Gastrocnemius medialis (tissue), 4 donors: ENCODE measurements at regions not wholly inside any gene's neighbourhood (a gene's known extent, or its start where the extent isn't known, plus 50 kb on each side); places are given as distances from the start of the nearest gene placed in this dataset.

ENCODE experiments used
- ATAC-seq, 2 donors: fragments of 150-250 bp; one replicate each; pipeline ENCODE4 v1.9.1; 2016
- DNase-seq, 2 donors: peaks; one replicate each; pipeline ENCODE4 v3.0.0-alpha.2; 2019
- H3K27ac ChIP-seq, 4 donors: fragments of 200-600 bp; sonication (generic); 1 replicate in 1 of 4; 2 replicates in 3 of 4; pipeline ENCODE4 v1.5.1; 2016 to 2018; ENCODE audit warnings: mild to moderate bottlenecking in 2 of 4, moderate library complexity in 1 of 4
- H3K27me3 ChIP-seq, 3 donors: fragments of 200-600 bp; sonication (generic) in 2 of 3; 1 replicate in 1 of 3; 2 replicates in 2 of 3; pipeline versions ENCODE4 v1.5.1 to v1.6.0; 2016 to 2019; ENCODE audit warnings: mild to moderate bottlenecking in 1 of 3, moderate library complexity in 1 of 3
- H3K36me3 ChIP-seq, 2 donors: fragments of 200-600 bp; sonication (generic) in 1 of 2; one replicate each; pipeline ENCODE4 v1.5.1; 2017 to 2018
- H3K4me1 ChIP-seq, 2 donors: fragments of 200-600 bp; sonication (generic) in 1 of 2; one replicate each; pipeline ENCODE4 v1.5.1; 2016 to 2017; ENCODE audit warnings: mild to moderate bottlenecking in 2 of 2
- H3K4me3 ChIP-seq, 4 donors: fragments of 200-600 bp; sonication (generic) in 3 of 4; 1 replicate in 1 of 4; 2 replicates in 3 of 4; pipeline ENCODE4 v1.5.1; 2016 to 2019; ENCODE audit warnings: mild to moderate bottlenecking in 2 of 4
- H3K9me3 ChIP-seq, 3 donors: fragments of 200-600 bp; sonication (generic) in 2 of 3; 1 replicate in 1 of 3; 2 replicates in 2 of 3; pipeline ENCODE4 v1.5.1; 2016 to 2019
- CTCF ChIP-seq, 5 experiments: fragments of 450-650 bp in 3 of 5; fragments of 200-600 bp in 2 of 5; sonication (generic) in 2 of 5; IDR thresholded peaks in 4 of 5; conservative IDR thresholded peaks in 1 of 5; 1 replicate in 4 of 5; 2 replicates in 1 of 5; pipeline ENCODE4 v1.5.1; 2016 to 2019; ENCODE audit warnings: antibody characterized with exemption in 5 of 5, mild to moderate bottlenecking in 3 of 5, moderate library complexity in 3 of 5
- POLR2A ChIP-seq, 2 donors: fragments of 450-650 bp; IDR thresholded peaks; one replicate each; pipeline ENCODE4 v1.6.1; 2017; ENCODE audit warnings: antibody characterized with exemption in 2 of 2, mild to moderate bottlenecking in 2 of 2, moderate library complexity in 2 of 2
- in situ Hi-C, 4 donors: fragments of 200-750 bp; cut with MboI; loops; one replicate each; pipeline versions ENCODE4 v1.15.0 to v1.8.0; 2017; ENCODE audit warnings: low sequenced_read_pairs in 4 of 4
- intact Hi-C: fragments of 100-400 bp; cut with DNase I; formaldehyde crosslinking; loops from one replicate; pipeline ENCODE4 v1.15.1; 2023; ENCODE audit warnings: low total_unique reads

- Histone ChIP-seq H3K27ac (no peak overlapping the region), H3K36me3 (no peaks in the 10 kb centered on the region), H3K4me3 (no peak overlapping the region), H3K27me3 (no peaks in the 10 kb centered on the region), H3K4me1 (no peaks in the 10 kb centered on the region), H3K9me3 (no peaks in the 10 kb centered on the region)
- TF ChIP-seq CTCF (IDR thresholded peaks at IDR 0.05 in 4 of 5, conservative IDR thresholded peaks at IDR 0.05 in 1 of 5), result no peak
- TF ChIP-seq POLR2A (IDR thresholded peaks at IDR 0.05), result no peak
- intact Hi-C loops (no loop called here), in situ Hi-C loops (no loop called here)
- ATAC-seq (no peak), DNase-seq (no peak)
Measured at GRCh38 chr13:105368781-105369180, 1166.7 kb downstream of the EFNB2 start.

DNA sequence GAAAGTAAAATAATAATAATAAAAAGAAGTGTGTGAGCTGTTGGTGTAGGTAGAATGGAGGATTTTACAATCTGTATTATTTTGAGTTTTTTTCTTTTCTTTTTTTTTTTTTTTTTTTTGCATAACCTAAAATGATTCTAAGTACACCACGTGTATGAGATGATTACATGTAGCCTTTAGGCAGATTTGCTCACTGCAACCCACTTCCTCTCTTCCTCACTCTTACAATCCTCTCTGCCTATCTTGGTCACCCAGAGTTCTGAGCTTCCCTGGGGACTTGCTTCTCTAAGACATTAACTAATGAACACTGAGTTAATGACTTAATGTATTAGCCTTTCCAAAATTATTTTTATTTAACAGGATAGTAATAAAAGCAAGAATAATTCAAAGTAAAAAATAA, 1169.6 kb downstream of the EFNB2 start:
- H3K36me3 ChIP-seq, result no peaks in the 10 kb centered on the region
- no peaks in the 10 kb centered on the region for H3K27me3 ChIP-seq
- H3K9me3 ChIP-seq, result no peaks in the 10 kb centered on the region
- ATAC-seq (no peak), DNase-seq (no peak)
- TF ChIP-seq CTCF (IDR thresholded peaks at IDR 0.05 in 4 of 5, conservative IDR thresholded peaks at IDR 0.05 in 1 of 5) (no peak), POLR2A (IDR thresholded peaks at IDR 0.05) (no peak)
- in situ Hi-C loops, result no loop called here
- H3K4me1 ChIP-seq, result no peaks in the 10 kb centered on the region
- H3K4me3 ChIP-seq, result no peak overlapping the region
- no peak overlapping the region for H3K27ac ChIP-seq
- intact Hi-C loops, result no loop called here

DNA sequence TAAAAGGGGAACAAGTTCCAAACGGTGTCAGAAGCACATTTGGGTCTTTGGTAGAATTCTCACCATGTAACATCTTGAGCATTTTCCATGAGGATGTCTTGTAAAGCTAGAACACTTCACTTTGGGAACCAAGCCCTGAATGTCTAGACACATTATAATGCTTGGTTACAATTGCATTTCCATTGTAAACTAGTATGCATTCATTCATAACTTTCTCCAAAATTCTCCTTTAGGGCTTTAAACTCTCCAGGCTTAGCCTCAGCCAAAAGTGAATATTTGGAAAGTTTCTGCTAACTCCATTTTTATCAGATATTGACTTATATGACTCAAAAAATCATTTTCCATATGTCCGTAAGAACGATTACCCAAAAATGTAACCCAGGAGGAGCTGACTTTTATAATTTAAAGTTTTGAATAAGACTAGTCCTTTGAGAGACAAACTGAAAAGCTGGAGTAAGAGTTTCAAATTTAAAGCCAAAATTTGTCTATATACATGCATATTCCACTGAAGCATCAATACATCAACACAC, 1170.4 kb downstream of the EFNB2 start:
- in situ Hi-C loops (no loop called here), intact Hi-C loops (no loop called here)
- no peaks in the 10 kb centered on the region for H3K27me3 ChIP-seq
- no peaks in the 10 kb centered on the region for H3K4me1 ChIP-seq
- H3K27ac ChIP-seq, result no peak overlapping the region
- TF ChIP-seq POLR2A (IDR thresholded peaks at IDR 0.05) (no peak), CTCF (IDR thresholded peaks at IDR 0.05 in 4 of 5, conservative IDR thresholded peaks at IDR 0.05 in 1 of 5) (no peak)
- no peaks in the 10 kb centered on the region for H3K9me3 ChIP-seq
- H3K36me3 ChIP-seq, result no peaks in the 10 kb centered on the region
- ATAC-seq, result no peak
- H3K4me3 ChIP-seq, result no peak overlapping the region
- DNase-seq, result no peak

- no peak for TF ChIP-seq POLR2A (IDR thresholded peaks at IDR 0.05)
- no peak for TF ChIP-seq CTCF (IDR thresholded peaks at IDR 0.05 in 4 of 5, conservative IDR thresholded peaks at IDR 0.05 in 1 of 5)
- H3K9me3 ChIP-seq, result no peaks in the 10 kb centered on the region
- H3K4me3 ChIP-seq, result no peak overlapping the region
- DNase-seq (no peak), ATAC-seq (no peak)
- in situ Hi-C loops (no loop called here), intact Hi-C loops (no loop called here)
- H3K36me3 ChIP-seq, result no peaks in the 10 kb centered on the region
- no peak overlapping the region for H3K27ac ChIP-seq
- H3K4me1 ChIP-seq, result no peaks in the 10 kb centered on the region
- no peaks in the 10 kb centered on the region for H3K27me3 ChIP-seq
Measured at GRCh38 chr13:105364191-105364590, 1171.3 kb downstream of the EFNB2 start.
